NCI-H2196 treated with DMSO at 0.1 percent for 48 hours (cell line): ENCODE measurements at regions not wholly inside any gene's neighbourhood (a gene's known extent, or its start where the extent isn't known, plus 50 kb on each side); places are given as distances from the start of the nearest gene placed in this dataset.

ENCODE experiments used
- DNase-seq: peaks from one replicate; lab custom pipeline; 2025; ENCODE audit not compliant: unreplicated experiment; lab: John Stamatoyannopoulos, UW

DNA sequence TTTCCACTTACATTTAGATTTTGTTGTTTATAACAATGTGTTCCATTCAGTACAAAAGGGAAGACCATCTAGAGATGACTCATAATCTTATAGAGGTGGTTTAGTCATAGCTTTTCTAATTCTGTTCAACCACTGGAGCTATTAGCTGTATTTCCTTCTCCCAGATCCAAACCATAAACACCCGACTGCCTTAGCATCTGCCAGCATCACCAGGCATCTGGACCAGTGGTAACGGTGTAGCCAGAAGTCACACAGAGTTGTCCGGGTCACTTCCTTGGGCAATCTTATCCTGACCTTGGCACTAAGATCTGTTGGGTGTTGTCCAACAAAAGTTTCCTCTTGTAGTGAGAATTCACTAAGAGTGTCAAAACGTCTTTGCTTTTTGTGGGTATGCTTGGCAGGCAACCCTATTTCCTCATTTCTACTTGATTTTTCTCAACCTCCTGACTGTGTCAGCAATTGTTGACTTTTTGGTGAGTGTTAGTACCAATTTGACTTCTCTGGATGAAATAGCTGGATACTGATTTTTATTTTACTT lies 372.1 kb upstream of the B3GALT2 start:
- DNase-seq, result no peak

GRCh38 chr1:193555662-193556441 lies 369.4 kb upstream of the B3GALT2 start:
- no peak for DNase-seq

- no peak for DNase-seq
Measured at GRCh38 chr1:193553564-193553963, 367.2 kb upstream of the B3GALT2 start.

- DNase-seq, result no peak
Measured at GRCh38 chr1:193552274-193552673, 365.9 kb upstream of the B3GALT2 start.

DNA sequence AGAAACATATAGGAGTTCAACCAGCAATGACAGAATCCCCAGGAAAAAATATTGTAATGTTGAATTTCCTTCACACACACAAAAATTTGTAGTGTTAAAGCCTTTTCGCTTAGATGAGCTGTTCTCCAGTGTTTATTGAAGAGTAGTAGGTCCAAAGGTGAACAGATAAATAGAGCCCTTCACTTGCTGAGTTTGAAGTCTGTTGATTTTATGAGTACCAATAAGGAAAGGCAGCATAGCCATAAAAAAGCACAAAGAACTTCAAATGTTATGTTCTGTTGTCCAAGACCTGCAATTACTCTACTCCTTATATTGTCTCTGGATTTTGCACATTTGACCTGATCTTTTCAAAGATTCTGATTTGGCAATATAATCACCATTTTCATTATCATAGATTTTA lies 362.7 kb upstream of the B3GALT2 start:
- DNase-seq, result no peak

GRCh38 chr1:193545171-193545570 lies 358.8 kb upstream of the B3GALT2 start:
- DNase-seq, result no peak

- DNase-seq, result no peak
Measured at GRCh38 chr1:193543259-193543658, 356.8 kb upstream of the B3GALT2 start.

DNA sequence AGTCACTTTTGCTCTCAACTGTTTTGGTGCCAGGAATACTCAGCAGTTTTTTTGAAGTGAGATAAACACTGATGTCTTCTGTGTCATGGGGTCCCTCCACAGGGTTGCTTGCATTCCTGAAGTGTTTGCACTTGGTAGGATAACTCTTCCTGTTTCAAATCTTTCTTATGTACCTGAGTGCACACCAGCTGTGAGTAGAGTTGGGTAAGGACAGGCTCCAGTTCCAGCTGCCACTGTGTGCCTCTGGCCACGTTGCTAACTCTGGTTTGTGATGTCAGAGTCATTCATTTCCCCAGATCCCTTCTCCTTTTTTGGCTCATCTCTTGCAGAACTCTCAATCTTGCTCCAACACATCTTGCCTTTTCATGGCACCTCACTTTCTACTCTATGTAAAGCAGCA lies 356.3 kb upstream of the B3GALT2 start:
- no peak for DNase-seq

GRCh38 chr1:193540511-193540910 lies 354.1 kb upstream of the B3GALT2 start:
- DNase-seq, result no peak

- DNase-seq, result no peak
Measured at GRCh38 chr1:193539731-193540459, 353.5 kb upstream of the B3GALT2 start.

DNA sequence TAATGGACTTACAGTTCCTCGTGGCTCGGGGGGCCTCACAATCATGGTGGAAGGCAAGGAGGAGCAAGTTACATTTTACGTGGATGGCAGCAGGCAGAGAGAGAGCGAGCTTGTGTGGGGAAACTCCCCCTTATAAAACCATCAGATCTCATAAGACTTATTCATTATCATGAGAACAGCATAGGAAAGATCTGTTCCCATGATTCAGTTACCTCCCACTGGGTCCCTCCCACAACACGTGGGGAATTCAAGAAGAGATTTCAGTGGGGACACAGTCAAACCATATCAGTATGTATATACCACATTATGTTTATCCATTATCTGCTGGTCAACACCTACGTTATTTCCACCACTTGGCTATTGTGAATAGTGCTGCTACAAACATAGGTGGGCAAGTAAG lies 352.3 kb upstream of the B3GALT2 start:
- no peak for DNase-seq

DNA sequence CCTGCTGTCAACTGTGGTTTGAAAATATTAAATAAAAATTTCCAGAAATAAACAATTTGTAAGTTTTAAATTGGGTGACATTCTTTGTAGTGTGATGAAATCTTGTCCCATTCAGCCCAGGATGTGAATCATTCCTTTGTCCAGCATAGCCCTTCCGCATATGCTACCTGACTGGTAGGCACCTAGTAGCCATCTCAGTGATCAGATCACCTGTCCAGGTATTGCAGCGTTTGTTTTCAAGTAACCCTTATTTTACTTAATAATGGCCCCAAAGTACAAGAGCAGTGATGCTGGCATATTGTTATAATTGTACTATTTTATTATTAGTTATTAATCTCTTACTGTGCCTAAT lies 351.6 kb upstream of the B3GALT2 start:
- no peak for DNase-seq

DNA sequence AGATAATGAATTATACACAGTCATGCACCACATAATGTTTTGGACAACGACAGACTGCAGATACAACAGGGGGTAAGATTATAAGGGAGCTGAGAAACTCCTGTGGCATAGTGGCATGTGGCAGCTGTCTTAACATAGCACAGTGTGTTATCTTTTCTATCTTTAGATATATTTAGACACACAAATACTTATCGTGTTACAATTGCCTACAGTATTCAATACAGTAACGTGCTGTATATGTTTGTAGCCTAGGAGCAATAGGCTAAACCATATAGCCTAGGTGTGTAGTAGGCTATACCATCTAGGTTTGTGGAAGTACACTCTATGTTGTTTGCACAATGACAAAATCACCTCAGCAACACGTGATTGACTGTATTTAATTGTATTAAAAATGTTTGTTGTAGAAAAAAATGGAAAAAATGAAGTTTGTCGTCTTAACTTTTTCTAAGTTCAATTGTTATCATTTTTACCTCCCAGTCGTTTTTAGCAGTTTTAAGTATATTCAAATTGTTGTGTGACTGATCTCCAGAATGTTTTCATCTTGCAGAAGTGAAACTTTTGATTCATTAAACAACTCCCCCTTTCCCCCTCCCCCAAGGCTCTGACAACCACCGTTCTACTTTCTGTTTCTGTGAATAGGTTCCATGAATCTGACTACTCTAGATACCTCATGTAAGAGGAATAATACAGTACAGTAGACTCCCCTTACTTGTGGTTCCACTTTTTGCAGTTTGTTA lies 351.0 kb upstream of the B3GALT2 start:
- DNase-seq, result no peak

DNA sequence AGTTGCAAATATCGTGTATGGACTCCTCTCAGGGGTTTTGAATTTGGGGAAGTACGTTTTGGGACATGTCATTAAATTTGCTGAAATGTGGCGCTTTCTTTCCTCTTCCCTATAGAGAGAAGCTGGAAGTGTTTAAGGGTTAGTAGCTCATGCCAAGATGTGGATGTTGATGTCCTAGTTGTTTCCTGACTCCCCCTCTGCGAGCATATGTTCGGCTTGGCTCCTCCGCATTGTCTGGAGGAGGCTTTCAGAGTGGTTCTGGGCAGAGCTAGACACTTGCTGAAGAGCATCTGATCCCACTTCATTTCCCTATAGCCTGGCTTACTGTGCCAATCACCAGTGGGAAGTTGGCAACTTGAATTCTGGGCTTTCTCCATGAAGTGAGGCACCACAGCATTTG lies 347.4 kb upstream of the B3GALT2 start:
- DNase-seq, result no peak

GRCh38 chr1:193525917-193526710 lies 339.7 kb upstream of the B3GALT2 start:
- DNase-seq, result no peak

- no peak for DNase-seq
Measured at GRCh38 chr1:193525411-193525810, 339.0 kb upstream of the B3GALT2 start.

DNA sequence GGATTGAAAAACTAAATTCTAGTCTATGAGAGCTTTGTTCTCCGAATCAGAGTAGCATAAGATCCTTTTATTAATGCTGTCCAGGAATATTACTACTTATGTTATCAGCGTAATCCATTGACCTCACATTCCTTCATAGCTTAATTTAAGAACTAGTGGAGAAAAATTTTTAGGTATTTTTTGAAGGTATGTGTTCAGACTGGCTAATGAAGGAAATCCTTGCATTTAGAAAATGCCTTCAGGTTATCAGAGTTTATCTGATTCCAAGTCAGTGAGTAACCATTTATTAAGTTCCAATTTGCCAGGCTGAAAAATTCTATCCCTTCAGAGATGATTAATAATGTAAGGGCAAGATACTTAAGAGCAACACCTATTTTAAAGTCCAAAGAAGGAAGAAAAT lies 338.2 kb upstream of the B3GALT2 start:
- no peak for DNase-seq

DNA sequence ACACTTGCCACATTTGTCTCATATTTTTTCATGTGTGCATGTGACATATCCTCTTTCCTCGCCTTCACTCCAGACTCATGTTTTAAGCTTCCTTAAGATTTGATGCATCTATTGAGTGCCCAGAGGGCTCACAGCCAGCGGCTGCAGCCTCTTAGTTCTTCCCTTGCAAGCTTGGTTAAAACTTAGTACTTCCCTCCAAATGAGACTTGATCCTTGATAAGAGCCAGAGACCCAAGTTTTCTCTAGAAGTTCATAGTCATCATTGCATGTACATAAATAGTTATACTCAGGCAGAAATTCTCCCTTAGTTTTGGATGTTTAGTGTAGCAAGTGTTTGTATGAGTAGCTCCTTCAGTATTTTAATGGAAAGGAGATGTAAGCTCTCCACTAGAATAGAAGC lies 337.6 kb upstream of the B3GALT2 start:
- no peak for DNase-seq

GRCh38 chr1:193520472-193520871 lies 334.1 kb upstream of the B3GALT2 start:
- DNase-seq, result no peak

DNA sequence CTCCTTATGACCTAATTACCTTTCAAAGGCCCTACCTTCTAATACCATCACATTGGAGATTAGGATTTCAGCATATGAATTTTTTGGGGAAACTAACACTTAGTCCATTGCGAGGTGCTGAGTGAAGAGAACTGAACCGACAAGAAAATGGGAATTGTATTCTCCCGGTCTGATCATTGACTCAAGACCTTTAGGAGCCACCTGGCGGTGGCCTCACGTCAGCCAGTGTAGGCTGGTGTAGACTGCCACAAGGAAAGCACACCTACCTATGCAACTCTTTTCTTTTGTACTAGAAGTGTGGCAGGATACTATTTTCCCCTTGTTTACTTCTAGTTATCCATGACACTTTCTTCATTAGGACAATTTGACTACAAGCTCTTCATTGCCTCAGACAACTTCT lies 333.5 kb upstream of the B3GALT2 start:
- DNase-seq, result no peak
